ENCODE measurements at regions not wholly inside any gene's neighbourhood (a gene's known extent, or its start where the extent isn't known, plus 50 kb on each side); places are given as distances from the start of the nearest gene placed in this dataset.

GRCh38 chr3:7917443-7918151 is 584.0 kb upstream of the LMCD1 start:
- Histone ChIP-seq H3K4me1 (no peaks in the 10 kb centered on the region), H3K27me3 (no peaks in the 10 kb centered on the region), H3K4me3 (no peak overlapping the region), H3K36me3 (no peaks in the 10 kb centered on the region), H3K9me3 (no peaks in the 10 kb centered on the region), H3K27ac (no peak overlapping the region)
- intact Hi-C loops (cut with DNase I; ENCODE audit: low total_unique reads), result no loop called here
- WGBS, 5 donors, result 75 to 85% (median 83%) methylated on average over 4 of the region's 4 CpGs
- DNase-seq, result no peak
- TF ChIP-seq POLR2A (IDR thresholded peaks at IDR 0.05) (no peak), EP300 (IDR thresholded peaks at IDR 0.05) (no peak), POLR2AphosphoS5 (IDR thresholded peaks at IDR 0.05) (no peak), CTCF (IDR thresholded peaks at IDR 0.05) (no peak)

- DNase-seq, result no peak
- WGBS, 5 donors, result 67 to 77% (median 74%) methylated on average over 6 of the region's 6 CpGs
- no peaks in the 10 kb centered on the region for H3K36me3 ChIP-seq
- H3K9me3 ChIP-seq, result no peaks in the 10 kb centered on the region
- H3K4me1 ChIP-seq, result no peaks in the 10 kb centered on the region
- intact Hi-C loops (cut with DNase I; ENCODE audit: low total_unique reads), result no loop called here
- H3K4me3 ChIP-seq, result no peak overlapping the region
- no peaks in the 10 kb centered on the region for H3K27me3 ChIP-seq
- no peak for TF ChIP-seq EP300 (IDR thresholded peaks at IDR 0.05)
- no peak for TF ChIP-seq POLR2AphosphoS5 (IDR thresholded peaks at IDR 0.05)
- no peak for TF ChIP-seq POLR2A (IDR thresholded peaks at IDR 0.05)
- no peak for TF ChIP-seq CTCF (IDR thresholded peaks at IDR 0.05)
- no peak overlapping the region for H3K27ac ChIP-seq
These were observed 581.4 kb upstream of the LMCD1 start for GRCh38 chr3:7920211-7920610.

GRCh38 chr3:7924228-7924627 is 577.4 kb upstream of the LMCD1 start:
- H3K4me1 ChIP-seq, result no peaks in the 10 kb centered on the region
- H3K27me3 ChIP-seq, result no peaks in the 10 kb centered on the region
- no peaks in the 10 kb centered on the region for H3K36me3 ChIP-seq
- no peak overlapping the region for H3K4me3 ChIP-seq
- no peaks in the 10 kb centered on the region for H3K9me3 ChIP-seq
- no peak overlapping the region for H3K27ac ChIP-seq
- intact Hi-C loops (cut with DNase I; ENCODE audit: low total_unique reads), result no loop called here
- peak in 1 of 2 donors; percentile 16 for DNase-seq
- 28 to 47% (median 33%) methylated on average over 2 of the region's 2 CpGs for WGBS, 5 donors
- TF ChIP-seq CTCF (IDR thresholded peaks at IDR 0.05), result no peak
- no peak for TF ChIP-seq EP300 (IDR thresholded peaks at IDR 0.05)
- no peak for TF ChIP-seq POLR2A (IDR thresholded peaks at IDR 0.05)

GRCh38 chr3:7927015-7927414 is 574.6 kb upstream of the LMCD1 start:
- Histone ChIP-seq H3K4me3 (no peak overlapping the region), H3K27me3 (no peaks in the 10 kb centered on the region), H3K27ac (no peak overlapping the region), H3K9me3 (no peaks in the 10 kb centered on the region), H3K36me3 (no peaks in the 10 kb centered on the region), H3K4me1 (no peaks in the 10 kb centered on the region)
- intact Hi-C loops (cut with DNase I; ENCODE audit: low total_unique reads), result no loop called here
- TF ChIP-seq CTCF (IDR thresholded peaks at IDR 0.05) (no peak), POLR2AphosphoS5 (IDR thresholded peaks at IDR 0.05) (no peak)
- 48 to 78% (median 55%) methylated on average over 1 of the region's 1 CpG for WGBS, 5 donors
- DNase-seq, result no peak

Measured in stomach (tissue), 8 donors.